A549 (cell line): ENCODE measurements at regions not wholly inside any gene's neighbourhood (a gene's known extent, or its start where the extent isn't known, plus 50 kb on each side); places are given as distances from the start of the nearest gene placed in this dataset.

Experiments
- ATAC-seq, 2 experiments: fragments of 200-7000 bp in 1 of 2; fragments of >200 bp in 1 of 2; cut with Nextera tagmentation in 1 of 2; cut with Tn5 transposase in 1 of 2; 3 replicates each; pipeline versions ENCODE4 v1.8.0 to v1.9.1; 2018 to 2020; ENCODE audit warnings: mild to moderate bottlenecking in 1 of 2, moderate library complexity in 1 of 2
- CTCF ChIA-PET: fragments of 300-600 bp; sonication (Branson Sonifier 250); formaldehyde crosslinking; extraction: SDS; loops from one replicate; lab custom pipeline; 2021; ENCODE audit warnings: antibody characterized with exemption, inconsistent platforms; lab: Yijun Ruan, JAX
- POLR2A ChIA-PET: fragments of 350-600 bp; formaldehyde crosslinking; extraction: SDS; loops from one replicate; lab custom pipeline; 2021; ENCODE audit warnings: antibody characterized with exemption, inconsistent platforms; lab: Yijun Ruan, JAX
- DNase-seq, 2 experiments: peaks; one replicate each; pipeline versions ENCODE4 v3.0.0 to v3.0.0-alpha.2; 2011 to 2016; ENCODE audit warnings: low read depth in 1 of 2, low spot score in 1 of 2
- FAIRE-seq: peaks from 2 replicates; lab custom pipeline; 2011; peaks lifted over from hg19 to GRCh38; lab: Jason Lieb, UNC
- H3K27ac ChIP-seq, 2 experiments: fragments of >200 bp; sonication (Bioruptor Twin); formaldehyde crosslinking; 3 replicates each; pipeline ENCODE4 v1.5.1; 2016 to 2017
- H3K4me1 ChIP-seq: fragments of >200 bp; sonication (Bioruptor Twin); formaldehyde crosslinking; 3 replicates; pipeline ENCODE4 v1.6.1; 2016
- H3K4me2 ChIP-seq: fragments of >200 bp; sonication (Bioruptor Twin); formaldehyde crosslinking; 3 replicates; pipeline ENCODE4 v1.6.1; 2016
- H3K4me3 ChIP-seq: fragments of >200 bp; sonication (Bioruptor Twin); formaldehyde crosslinking; 3 replicates; pipeline ENCODE4 v1.5.1; 2016
- H3K9me3 ChIP-seq: fragments of >200 bp; sonication (Bioruptor Twin); formaldehyde crosslinking; 3 replicates; pipeline ENCODE4 v1.6.1; 2016
- ATOH8 ChIP-seq: fragments of 250-450 bp; sonication (Bioruptor Pico); IDR thresholded peaks from 2 replicates; pipeline ENCODE4 v1.5.0; 2020; ENCODE audit warnings: low read depth, mild to moderate bottlenecking, moderate library complexity
- BCL3 ChIP-seq: fragments of >200 bp; sonication (Bioruptor Twin); formaldehyde crosslinking; IDR thresholded peaks from 3 replicates; pipeline ENCODE4 v1.6.1; 2016
- CBX2 ChIP-seq: fragments of 200-600 bp; sonication (generic); IDR thresholded peaks from 2 replicates; pipeline ENCODE4 v1.6.1; 2016; ENCODE audit warnings: low read depth, mild to moderate bottlenecking, borderline replicate concordance
- CBX8 ChIP-seq: fragments of 200-600 bp; sonication (generic); IDR thresholded peaks from 2 replicates; pipeline ENCODE4 v1.6.1; 2016
- CEBPB ChIP-seq, 2 experiments: fragments of >200 bp in 1 of 2; sonication (Bioruptor Twin) in 1 of 2; formaldehyde crosslinking in 1 of 2; IDR thresholded peaks; 2 replicates each; pipeline ENCODE4 v1.6.1; 2012 to 2016
- CHD4 ChIP-seq: fragments of 200-600 bp; sonication (generic); IDR thresholded peaks from 2 replicates; pipeline ENCODE4 v1.6.1; 2016; ENCODE audit warnings: antibody characterized with exemption, mild to moderate bottlenecking, borderline replicate concordance
- E2F6 ChIP-seq: IDR thresholded peaks from 2 replicates; pipeline ENCODE4 v1.6.1; 2012; ENCODE audit warnings: low read depth, borderline replicate concordance
- EHMT2 ChIP-seq: fragments of 200-600 bp; sonication (generic); IDR thresholded peaks from 2 replicates; pipeline ENCODE4 v1.6.1; 2016; ENCODE audit warnings: antibody characterized with exemption, low read depth, mild to moderate bottlenecking, moderate library complexity
- EP300 ChIP-seq, 2 experiments: fragments of >200 bp; sonication (Bioruptor Twin); formaldehyde crosslinking; IDR thresholded peaks; 2 replicates in 1 of 2; 3 replicates in 1 of 2; pipeline ENCODE4 v1.6.1; 2016 to 2017
- GATA3 ChIP-seq: IDR thresholded peaks from 2 replicates; pipeline ENCODE4 v1.6.1; 2012; ENCODE audit warnings: borderline replicate concordance
- HDAC2 ChIP-seq: fragments of 200-600 bp; sonication (generic); IDR thresholded peaks from 2 replicates; pipeline ENCODE4 v1.6.1; 2016
- HEYL ChIP-seq: fragments of 250-450 bp; sonication (Bioruptor Pico); IDR thresholded peaks from 2 replicates; pipeline ENCODE4 v1.8.0; 2021; ENCODE audit warnings: mild to moderate bottlenecking, moderate library complexity
- HMGXB4 ChIP-seq: fragments of 250-450 bp; sonication (Bioruptor Pico); IDR thresholded peaks from 2 replicates; pipeline ENCODE4 v1.5.0; 2021; ENCODE audit warnings: mild to moderate bottlenecking, moderate library complexity, borderline replicate concordance
- HOXA7 ChIP-seq: fragments of 250-450 bp; sonication (Bioruptor Pico); IDR thresholded peaks from 2 replicates; pipeline ENCODE4 v1.5.0; 2020; ENCODE audit warnings: mild to moderate bottlenecking, moderate library complexity
- KDM1A ChIP-seq: fragments of 200-600 bp; sonication (generic); IDR thresholded peaks from 2 replicates; pipeline ENCODE4 v1.6.1; 2016; ENCODE audit warnings: low read depth, mild to moderate bottlenecking
- POLR2A ChIP-seq: IDR thresholded peaks from 2 replicates; pipeline ENCODE4 v1.6.1; 2012; ENCODE audit warnings: mild to moderate bottlenecking, low read length
- RAD21 ChIP-seq, 2 experiments: fragments of >200 bp in 1 of 2; sonication (Bioruptor Twin) in 1 of 2; formaldehyde crosslinking in 1 of 2; IDR thresholded peaks in 1 of 2; conservative IDR thresholded peaks in 1 of 2; 2 replicates in 1 of 2; 3 replicates in 1 of 2; pipeline ENCODE4 v1.6.1; 2012 to 2018; ENCODE audit warnings: inconsistent platforms in 1 of 2
- RFX5 ChIP-seq: fragments of 450-650 bp; IDR thresholded peaks from 2 replicates; pipeline ENCODE4 v1.7.1; 2014; ENCODE audit warnings: antibody characterized with exemption, mild to moderate bottlenecking, moderate library complexity
- RNF2 ChIP-seq: fragments of 200-600 bp; sonication (generic); IDR thresholded peaks from 2 replicates; pipeline ENCODE4 v1.6.1; 2016; ENCODE audit warnings: low read depth, mild to moderate bottlenecking, antibody characterized with exemption, moderate library complexity, borderline replicate concordance
- SMC3 ChIP-seq: fragments of >200 bp; sonication (Bioruptor Twin); formaldehyde crosslinking; IDR thresholded peaks from 3 replicates; pipeline ENCODE4 v1.6.1; 2018; ENCODE audit warnings: inconsistent platforms
- SREBF2 ChIP-seq: fragments of 450-650 bp; IDR thresholded peaks from 2 replicates; pipeline ENCODE4 v1.6.1; 2014; ENCODE audit warnings: mild to moderate bottlenecking, moderate library complexity
- ZFP36 ChIP-seq: fragments of 450-650 bp; IDR thresholded peaks from 2 replicates; pipeline ENCODE4 v1.6.1; 2014; ENCODE audit warnings: borderline replicate concordance; ENCODE audit not compliant: partially characterized antibody
- ZNF302 ChIP-seq: fragments of 250-450 bp; sonication (Bioruptor Pico); IDR thresholded peaks from 2 replicates; pipeline ENCODE4 v1.9.0; 2021; ENCODE audit warnings: inconsistent platforms, mild to moderate bottlenecking, moderate library complexity
- ZSCAN20 ChIP-seq: fragments of 250-450 bp; sonication (Bioruptor Pico); IDR thresholded peaks from 2 replicates; pipeline ENCODE4 v1.8.0; 2022; ENCODE audit warnings: mild to moderate bottlenecking, moderate library complexity
- WGBS: methylation state at CpG from one replicate; pipeline ENCODE4 v1.1.6; 2017; ENCODE audit errors: missing lambda C conversion rate; 5-methylcytosine and 5-hydroxymethylcytosine counted together

- TF ChIP-seq BCL3: no peak
- TF ChIP-seq, all 56 proteins: peak for 0
These were observed 109.6 kb downstream of the DMAC1 start (continued) for GRCh38 chr9:7690014-7690413.

GRCh38 chr9:7688626-7689025 lies 111.0 kb downstream of the DMAC1 start:
- H3K27ac ChIP-seq: no peak overlapping the region
- no peak overlapping the region for H3K4me2 ChIP-seq
- no peak for DNase-seq
- no peak for FAIRE-seq
- POLR2A ChIA-PET: no interaction called here
- CTCF ChIA-PET: no interaction called here
- WGBS: 0% methylated on average over 1 of the region's 1 CpG
- no peak for ATAC-seq
- no peaks in the 10 kb centered on the region for H3K9me3 ChIP-seq
- no peaks in the 10 kb centered on the region for H3K4me1 ChIP-seq
- TF ChIP-seq HMGXB4 (CRISPR knock-in tag): no peak
- no peak overlapping the region for H3K4me3 ChIP-seq

GRCh38 chr9:7676609-7677156 lies 122.9 kb downstream of the DMAC1 start:
- no peak overlapping the region for H3K4me3 ChIP-seq
- FAIRE-seq: no peak
- H3K27ac ChIP-seq: no peak overlapping the region
- no peak overlapping the region for H3K4me2 ChIP-seq
- ATAC-seq: no peak
- H3K4me1 ChIP-seq: no peaks in the 10 kb centered on the region
- WGBS: 3% methylated on average over 4 of the region's 4 CpGs
- no peaks in the 10 kb centered on the region for H3K9me3 ChIP-seq
- DNase-seq: no peak
- no peak for TF ChIP-seq EHMT2
- TF ChIP-seq ZFP36: no peak
- TF ChIP-seq KDM1A: no peak
- TF ChIP-seq POLR2A: no peak
- TF ChIP-seq RNF2: no peak
- no peak for TF ChIP-seq CBX8
- no peak for TF ChIP-seq SREBF2
- TF ChIP-seq HEYL (CRISPR knock-in tag): no peak
- no peak for TF ChIP-seq HOXA7
- TF ChIP-seq CBX2: no peak
- TF ChIP-seq EP300 (IDR thresholded peaks at IDR 0.05): no peak
- no peak for TF ChIP-seq ZNF302 (CRISPR knock-in tag)
- TF ChIP-seq GATA3: no peak
- no peak for TF ChIP-seq RAD21 (conservative IDR thresholded peaks at IDR 0.05 in 1 of 2, IDR thresholded peaks at IDR 0.05 in 1 of 2)
- no peak for TF ChIP-seq SMC3
- no peak for TF ChIP-seq ZSCAN20
- TF ChIP-seq HDAC2: no peak
- no peak for TF ChIP-seq RFX5
- POLR2A ChIA-PET: no interaction called here
- CTCF ChIA-PET: interaction anchor here (0.6 kb wide), 1 partner anchor 13 kb away, joined by 3 read pairs; no protein-coding TSS in a partner anchor

GRCh38 chr9:7671847-7672246 lies 127.7 kb downstream of the DMAC1 start:
- H3K27ac ChIP-seq: no peak overlapping the region
- no peaks in the 10 kb centered on the region for H3K4me1 ChIP-seq
- ChIA-PET CTCF (no interaction called here), POLR2A (no interaction called here)
- no peak for DNase-seq
- H3K4me3 ChIP-seq: no peak overlapping the region
- no peak for TF ChIP-seq HMGXB4 (CRISPR knock-in tag)
- no peak for TF ChIP-seq ATOH8 (CRISPR knock-in tag)
- TF ChIP-seq RFX5: no peak
- no peak for TF ChIP-seq E2F6
- TF ChIP-seq CHD4: no peak
- TF ChIP-seq CEBPB (IDR thresholded peaks at IDR 0.05): no peak
- TF ChIP-seq ZSCAN20: no peak
- TF ChIP-seq KDM1A: no peak
- no peaks in the 10 kb centered on the region for H3K9me3 ChIP-seq
- 14% methylated on average over 2 of the region's 2 CpGs for WGBS
- no peak for FAIRE-seq
- no peak overlapping the region for H3K4me2 ChIP-seq
- ATAC-seq: no peak
